ENCODE measurements at regions not wholly inside any gene's neighbourhood (a gene's known extent, or its start where the extent isn't known, plus 50 kb on each side); places are given as distances from the start of the nearest gene placed in this dataset.

DNA sequence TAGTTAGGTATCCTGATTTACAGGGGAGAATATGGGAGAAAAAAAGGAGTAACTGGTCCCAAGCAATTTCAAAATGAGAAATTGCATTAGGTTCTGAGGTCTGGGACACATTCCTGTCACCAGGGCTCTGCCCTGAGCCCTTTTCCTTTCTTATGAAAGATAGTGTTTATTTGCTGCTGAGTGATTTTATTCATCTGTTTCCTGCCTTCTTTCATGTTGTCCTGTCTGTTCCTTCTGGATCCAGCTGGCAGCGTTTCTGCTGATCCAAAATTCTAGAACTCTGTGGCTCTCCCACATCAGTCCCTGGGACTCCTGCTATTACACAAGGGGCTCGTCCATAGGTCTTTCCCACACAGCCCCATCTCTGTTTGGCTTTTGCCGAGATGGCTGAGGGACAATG lies 519.1 kb upstream of the SALL3 start:
- H3K4me3 ChIP-seq (ENCODE audit: low read depth, low read length) = no peak overlapping the region
- TF ChIP-seq, protein P1, sequence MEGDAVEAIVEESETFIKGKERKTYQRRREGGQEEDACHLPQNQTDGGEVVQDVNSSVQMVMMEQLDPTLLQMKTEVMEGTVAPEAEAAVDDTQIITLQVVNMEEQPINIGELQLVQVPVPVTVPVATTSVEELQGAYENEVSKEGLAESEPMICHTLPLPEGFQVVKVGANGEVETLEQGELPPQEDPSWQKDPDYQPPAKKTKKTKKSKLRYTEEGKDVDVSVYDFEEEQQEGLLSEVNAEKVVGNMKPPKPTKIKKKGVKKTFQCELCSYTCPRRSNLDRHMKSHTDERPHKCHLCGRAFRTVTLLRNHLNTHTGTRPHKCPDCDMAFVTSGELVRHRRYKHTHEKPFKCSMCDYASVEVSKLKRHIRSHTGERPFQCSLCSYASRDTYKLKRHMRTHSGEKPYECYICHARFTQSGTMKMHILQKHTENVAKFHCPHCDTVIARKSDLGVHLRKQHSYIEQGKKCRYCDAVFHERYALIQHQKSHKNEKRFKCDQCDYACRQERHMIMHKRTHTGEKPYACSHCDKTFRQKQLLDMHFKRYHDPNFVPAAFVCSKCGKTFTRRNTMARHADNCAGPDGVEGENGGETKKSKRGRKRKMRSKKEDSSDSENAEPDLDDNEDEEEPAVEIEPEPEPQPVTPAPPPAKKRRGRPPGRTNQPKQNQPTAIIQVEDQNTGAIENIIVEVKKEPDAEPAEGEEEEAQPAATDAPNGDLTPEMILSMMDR (IDR thresholded peaks at IDR 0.05; ENCODE audit: borderline replicate concordance, insufficient read depth, low read depth, low read length) = no peak

DNA sequence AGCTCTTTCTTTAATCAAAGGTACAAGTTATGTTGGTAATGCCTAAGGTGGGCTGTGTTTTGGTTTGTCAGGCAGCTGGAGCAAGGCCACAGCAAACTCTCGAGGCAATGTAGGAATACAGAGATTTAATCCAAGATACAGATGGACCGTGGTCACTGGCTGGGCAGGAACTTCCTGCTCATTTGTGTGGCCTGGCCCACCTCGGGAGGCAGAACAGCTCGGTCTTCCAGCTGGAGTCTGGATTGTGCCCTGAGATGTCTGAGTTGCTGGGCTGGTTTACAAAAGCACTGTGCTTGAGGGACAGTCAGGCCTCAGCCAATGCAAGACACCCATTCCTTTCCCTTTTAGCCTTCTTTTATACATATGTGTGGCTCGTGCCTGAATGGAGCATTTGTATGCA lies 506.1 kb upstream of the SALL3 start:
- TF ChIP-seq, protein P1 (IDR thresholded peaks at IDR 0.05; ENCODE audit: borderline replicate concordance, insufficient read depth, low read depth, low read length) = no peak

DNA sequence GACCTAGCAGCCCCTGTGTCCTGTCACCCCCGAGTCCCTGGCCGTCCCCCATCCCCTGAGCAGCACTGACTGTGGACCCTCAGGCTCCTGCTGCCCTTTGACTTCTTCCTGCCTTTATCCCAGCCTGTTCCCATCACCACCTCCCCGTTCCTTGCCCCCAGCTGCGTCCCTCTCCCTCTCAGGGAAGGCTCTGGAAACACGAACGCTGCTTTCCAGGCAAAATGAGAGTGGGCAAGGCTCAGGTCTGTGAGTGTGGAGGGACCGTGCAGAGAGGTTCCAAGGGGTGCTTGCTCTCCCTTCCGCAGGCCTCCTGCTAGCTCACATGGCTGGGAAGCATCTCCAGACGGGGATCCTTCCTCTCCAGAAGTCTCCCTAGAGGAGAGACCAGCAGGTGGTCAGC lies 501.8 kb upstream of the SALL3 start:
- TF ChIP-seq, protein P1 (IDR thresholded peaks at IDR 0.05; ENCODE audit: borderline replicate concordance, insufficient read depth, low read depth, low read length) = no peak
- H3K4me3 ChIP-seq (ENCODE audit: low read depth, low read length) = no peak overlapping the region

More for the DNA sequence above, 506.1 kb upstream of the SALL3 start:
- no peak overlapping the region for H3K4me3 ChIP-seq (ENCODE audit: low read depth, low read length)

DNA sequence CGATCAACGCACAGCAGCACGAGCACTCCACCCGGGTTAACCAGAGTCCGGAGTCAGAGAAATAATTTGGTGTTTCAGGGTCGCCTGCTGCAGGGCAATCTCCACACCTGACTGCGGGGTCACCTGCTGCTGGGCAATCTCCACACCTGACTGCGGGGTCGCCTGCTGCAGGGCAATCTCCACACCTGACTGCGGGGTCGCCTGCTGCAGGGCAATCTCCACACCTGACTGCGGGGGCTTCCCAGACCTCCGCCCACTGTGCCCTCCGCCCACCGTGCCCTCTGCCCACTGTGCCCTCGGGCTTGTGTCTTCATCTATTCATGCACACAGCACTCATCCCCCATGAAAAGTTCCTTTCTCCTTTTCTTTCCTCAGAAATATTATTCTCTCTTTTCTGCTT lies 500.2 kb upstream of the SALL3 start:
- TF ChIP-seq, protein P1 (IDR thresholded peaks at IDR 0.05; ENCODE audit: borderline replicate concordance, insufficient read depth, low read depth, low read length) = no peak
- H3K4me3 ChIP-seq (ENCODE audit: low read depth, low read length) = no peak overlapping the region

DNA sequence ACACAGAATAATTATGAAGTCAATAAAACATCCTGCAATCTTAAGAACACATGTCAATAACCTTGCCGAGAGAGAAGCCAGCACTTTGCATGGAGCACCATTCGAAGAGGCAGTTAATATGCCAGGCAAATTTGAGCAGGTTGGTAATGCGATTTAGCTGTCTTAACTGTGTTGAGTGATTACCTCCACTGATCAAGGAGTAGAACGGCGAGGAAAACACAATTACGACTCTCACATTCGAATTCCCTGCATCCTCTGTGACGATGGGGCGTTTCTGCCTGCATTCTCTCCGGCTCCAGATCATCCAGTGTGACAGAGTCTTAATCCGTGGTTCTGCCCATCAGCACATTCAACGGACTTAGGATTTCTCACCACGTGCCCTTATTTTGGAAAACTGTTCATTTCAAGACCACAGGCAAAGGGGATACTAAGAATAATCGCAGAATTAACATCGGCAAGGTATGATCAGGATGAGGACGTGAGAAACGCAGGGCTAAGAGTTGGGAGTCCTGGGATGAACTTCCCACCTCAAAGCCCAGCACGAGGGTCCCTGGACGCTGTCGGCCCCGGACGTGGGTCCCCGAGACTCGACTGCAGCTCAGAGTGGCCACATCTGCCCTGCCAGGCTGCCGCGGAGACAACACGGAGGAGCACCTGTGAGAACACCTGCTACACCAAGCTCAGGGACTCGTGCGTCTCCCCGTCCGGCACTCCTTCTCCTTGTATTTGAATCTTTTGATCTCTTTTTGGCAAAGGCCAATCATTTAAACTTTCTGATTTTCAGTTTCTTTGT lies 499.2 kb upstream of the SALL3 start:
- no peak overlapping the region for H3K4me3 ChIP-seq (ENCODE audit: low read depth, low read length)
- TF ChIP-seq, protein P1 (IDR thresholded peaks at IDR 0.05; ENCODE audit: borderline replicate concordance, insufficient read depth, low read depth, low read length) = no peak

GRCh38 chr18:78482378-78482777 lies 497.2 kb upstream of the SALL3 start:
- TF ChIP-seq, protein P1 (IDR thresholded peaks at IDR 0.05; ENCODE audit: borderline replicate concordance, insufficient read depth, low read depth, low read length) = no peak
- H3K4me3 ChIP-seq (ENCODE audit: low read depth, low read length) = no peak overlapping the region

GRCh38 chr18:78487649-78488048 lies 492.0 kb upstream of the SALL3 start:
- TF ChIP-seq, protein P1 (IDR thresholded peaks at IDR 0.05; ENCODE audit: borderline replicate concordance, insufficient read depth, low read depth, low read length) = no peak
- no peak overlapping the region for H3K4me3 ChIP-seq (ENCODE audit: low read depth, low read length)
